Pancreas (tissue), 10 donors: ENCODE measurements at regions not wholly inside any gene's neighbourhood (a gene's known extent, or its start where the extent isn't known, plus 50 kb on each side); places are given as distances from the start of the nearest gene placed in this dataset.

Experiments
- ATAC-seq, 4 donors: fragments of 200-7000 bp; cut with Tn5 transposase; one replicate each; pipeline versions ENCODE4 v1.8.0 to v1.9.1; 2020; ENCODE audit warnings: mild to moderate bottlenecking in 4 of 4, moderate library complexity in 4 of 4
- DNase-seq, 6 donors: peaks; one replicate each; pipeline ENCODE4 v3.0.0-alpha.2; 2020
- FAIRE-seq: peaks from 2 replicates; lab custom pipeline; 2012; peaks lifted over from hg19 to GRCh38; lab: Jason Lieb, UNC
- H3K27ac ChIP-seq, 4 donors: fragments of 200-600 bp; sonication (generic); 1 replicate in 3 of 4; 2 replicates in 1 of 4; pipeline versions ENCODE4 v1.5.0 to v1.8.0; 2020
- H3K27me3 ChIP-seq, 4 donors: fragments of 200-600 bp; one replicate each; pipeline ENCODE4 v1.8.0; 2021
- H3K36me3 ChIP-seq, 3 donors: fragments of 200-600 bp; sonication (generic) in 1 of 3; one replicate each; pipeline versions ENCODE4 v1.5.0 to v1.8.0; 2020 to 2021
- H3K4me1 ChIP-seq, 3 donors: fragments of 200-600 bp; one replicate each; pipeline ENCODE4 v1.8.0; 2021
- H3K4me3 ChIP-seq, 4 donors: fragments of 200-600 bp; sonication (generic) in 2 of 4; one replicate each; pipeline versions ENCODE4 v1.5.0 to v1.8.0; 2020 to 2021
- H3K9me3 ChIP-seq, 4 donors: fragments of 200-600 bp; one replicate each; pipeline ENCODE4 v1.8.0; 2021
- CTCF ChIP-seq, 4 donors: fragments of 200-600 bp; sonication (generic) in 3 of 4; IDR thresholded peaks; one replicate each; pipeline versions ENCODE4 v1.5.0 to v1.8.0; 2021; ENCODE audit warnings: antibody characterized with exemption in 4 of 4
- WGBS, 2 donors: extraction: QIAGEN DNeasy Blood & Tissue Kit; methylation state at CpG; one replicate each; pipeline ENCODE4 v1.1.7; 2013; 5-methylcytosine and 5-hydroxymethylcytosine counted together
- intact Hi-C, 3 donors: fragments of 100-400 bp; cut with DNase I; formaldehyde crosslinking; loops; one replicate each; pipeline versions ENCODE4 v1.11.1 to v1.14.2; 2022
- donor health status: healthy with polysubstance abuse.
- donor health status: DM: no; HTN: no; CAD: no; lungs with moderate emphysema.
- donor health status: DM: no; HTN: no; CAD: no.
- donor health status: control.
- donor health status: control.
- donor health status: Bipolar disorder and iron deficiency.
- donor health status: DM: yes; HTN: yes; CAD: no.
- donor health status: DM: no; HTN: no; CAD: no.
- donor health status: DM: no; HTN: no; CAD: no.
- donor health status: DM: yes; HTN: yes; CAD: no.

- Histone ChIP-seq H3K4me3 (no peak overlapping the region), H3K27me3 (no peaks in the 10 kb centered on the region), H3K36me3 (no peaks in the 10 kb centered on the region), H3K9me3 (no peaks in the 10 kb centered on the region), H3K27ac (no peak overlapping the region), H3K4me1 (no peaks in the 10 kb centered on the region)
- no peak for TF ChIP-seq CTCF (IDR thresholded peaks at IDR 0.05)
- ATAC-seq = no peak
- intact Hi-C loops = no loop called here
- no peak for FAIRE-seq
- 63 to 65% methylated on average over 3 of the region's 3 CpGs for WGBS, 2 donors
- DNase-seq = no peak
Measured at GRCh38 chr6:93735099-93735498, 315.7 kb upstream of the EPHA7 start.

GRCh38 chr6:93731306-93731705 lies 311.9 kb upstream of the EPHA7 start:
- H3K27me3 ChIP-seq = no peaks in the 10 kb centered on the region
- DNase-seq (no peak), ATAC-seq (no peak), FAIRE-seq (no peak)
- no peak overlapping the region for H3K27ac ChIP-seq
- no peaks in the 10 kb centered on the region for H3K9me3 ChIP-seq
- intact Hi-C loops = no loop called here
- H3K4me1 ChIP-seq = no peaks in the 10 kb centered on the region
- 83 to 98% methylated on average over 1 of the region's 1 CpG for WGBS, 2 donors
- H3K36me3 ChIP-seq = no peaks in the 10 kb centered on the region
- no peak overlapping the region for H3K4me3 ChIP-seq
- no peak for TF ChIP-seq CTCF (IDR thresholded peaks at IDR 0.05)

GRCh38 chr6:93728150-93728549 lies 308.8 kb upstream of the EPHA7 start:
- no peak overlapping the region for H3K27ac ChIP-seq
- no peak for DNase-seq
- no peak for TF ChIP-seq CTCF (IDR thresholded peaks at IDR 0.05)
- no peak for ATAC-seq
- FAIRE-seq = no peak
- no peak overlapping the region for H3K4me3 ChIP-seq
- H3K36me3 ChIP-seq = no peaks in the 10 kb centered on the region
- no peaks in the 10 kb centered on the region for H3K27me3 ChIP-seq
- WGBS, 2 donors = 9 to 11% methylated on average over 2 of the region's 2 CpGs
- H3K9me3 ChIP-seq = no peaks in the 10 kb centered on the region
- H3K4me1 ChIP-seq = no peaks in the 10 kb centered on the region
- intact Hi-C loops = no loop called here

GRCh38 chr6:93727447-93727846 lies 308.1 kb upstream of the EPHA7 start:
- no peaks in the 10 kb centered on the region for H3K9me3 ChIP-seq
- no peaks in the 10 kb centered on the region for H3K4me1 ChIP-seq
- WGBS, 2 donors = 14 to 17% methylated on average over 3 of the region's 3 CpGs
- no peak for TF ChIP-seq CTCF (IDR thresholded peaks at IDR 0.05)
- intact Hi-C loops = no loop called here
- ATAC-seq (no peak), DNase-seq (no peak), FAIRE-seq (no peak)
- no peak overlapping the region for H3K27ac ChIP-seq
- no peak overlapping the region for H3K4me3 ChIP-seq
- no peaks in the 10 kb centered on the region for H3K36me3 ChIP-seq
- H3K27me3 ChIP-seq = no peaks in the 10 kb centered on the region

GRCh38 chr6:93721386-93722048 lies 302.2 kb upstream of the EPHA7 start:
- no peak for DNase-seq
- FAIRE-seq = no peak
- Histone ChIP-seq H3K9me3 (no peaks in the 10 kb centered on the region), H3K4me1 (no peaks in the 10 kb centered on the region), H3K4me3 (no peak overlapping the region), H3K27me3 (no peaks in the 10 kb centered on the region), H3K27ac (no peak overlapping the region), H3K36me3 (no peaks in the 10 kb centered on the region)
- intact Hi-C loops = no loop called here
- WGBS, 2 donors = 80 to 87% methylated on average over 3 of the region's 3 CpGs
- TF ChIP-seq CTCF (IDR thresholded peaks at IDR 0.05) = peak in 1 of 4 donors; percentile 7
- ATAC-seq = no peak
